Bone marrow (tissue), 2 donors: ENCODE measurements at regions not wholly inside any gene's neighbourhood (a gene's known extent, or its start where the extent isn't known, plus 50 kb on each side); places are given as distances from the start of the nearest gene placed in this dataset.

Source experiments
- DNase-seq, 2 donors: peaks; one replicate each; lab custom pipeline; 2025; lab: John Stamatoyannopoulos, UW

- no peak for DNase-seq
Measured at GRCh38 chr13:73198991-73199411, 140.2 kb downstream of the KLF5 start.

- no peak for DNase-seq
Measured at GRCh38 chr13:73195091-73195490, 136.3 kb downstream of the KLF5 start.

- DNase-seq: no peak
Measured at GRCh38 chr13:73194310-73194709, 135.5 kb downstream of the KLF5 start.

- DNase-seq: no peak
Measured at GRCh38 chr13:73193554-73193953, 134.7 kb downstream of the KLF5 start.

- no peak for DNase-seq
Measured at GRCh38 chr13:73190477-73190876, 131.7 kb downstream of the KLF5 start.

- DNase-seq: no peak
Measured at GRCh38 chr13:73189776-73190175, 131.0 kb downstream of the KLF5 start.

- DNase-seq: no peak
Measured at GRCh38 chr13:73189362-73189761, 130.6 kb downstream of the KLF5 start.

GRCh38 chr13:73187106-73187505, 128.3 kb downstream of the KLF5 start:
- no peak for DNase-seq

- no peak for DNase-seq
Measured at GRCh38 chr13:73179650-73180274, 121.0 kb downstream of the KLF5 start.

- DNase-seq: no peak
Measured at GRCh38 chr13:73177916-73178565, 119.2 kb downstream of the KLF5 start.

GRCh38 chr13:73177017-73177416, 118.2 kb downstream of the KLF5 start:
- DNase-seq: no peak

GRCh38 chr13:73174521-73175010, 115.8 kb downstream of the KLF5 start:
- no peak for DNase-seq

- DNase-seq: no peak
Measured at GRCh38 chr13:73173279-73173811, 114.5 kb downstream of the KLF5 start.

- DNase-seq: no peak
Measured at GRCh38 chr13:73171926-73172325, 113.1 kb downstream of the KLF5 start.

- DNase-seq: no peak
Measured at GRCh38 chr13:73171271-73171682, 112.5 kb downstream of the KLF5 start.

- no peak for DNase-seq
Measured at GRCh38 chr13:73169971-73170370, 111.2 kb downstream of the KLF5 start.

GRCh38 chr13:73168953-73169401, 110.2 kb downstream of the KLF5 start:
- no peak for DNase-seq

GRCh38 chr13:73168226-73168952, 109.6 kb downstream of the KLF5 start:
- DNase-seq: no peak

- DNase-seq: no peak
Measured at GRCh38 chr13:73167028-73167820, 108.4 kb downstream of the KLF5 start.

GRCh38 chr13:73166204-73166603, 107.4 kb downstream of the KLF5 start:
- no peak for DNase-seq

- DNase-seq: no peak
Measured at GRCh38 chr13:73162912-73163911, 104.4 kb downstream of the KLF5 start.
